GM23338 (cell line): ENCODE measurements at regions not wholly inside any gene's neighbourhood (a gene's known extent, or its start where the extent isn't known, plus 50 kb on each side); places are given as distances from the start of the nearest gene placed in this dataset.

Experiments used
- ATAC-seq: fragments of 200-7000 bp; cut with Tn5 transposase; 3 replicates; pipeline ENCODE4 v1.9.1; 2020
- DNase-seq: peaks from one replicate; pipeline ENCODE4 v3.0.0-alpha.2; 2015; ENCODE audit warnings: low spot score
- H2AFZ ChIP-seq: fragments of 200-600 bp; sonication (generic); 2 replicates; pipeline ENCODE4 v1.8.0; 2016; ENCODE audit warnings: antibody characterized with exemption, mild to moderate bottlenecking, moderate library complexity
- H3F3A ChIP-seq: fragments of 200-600 bp; sonication (generic); replicated peaks from 2 replicates; pipeline ENCODE4 v1.8.0; 2017; ENCODE audit warnings: antibody characterized with exemption, mixed run types, low read depth
- H3K27ac ChIP-seq: fragments of 200-600 bp; sonication (generic); 2 replicates; pipeline ENCODE4 v1.6.1; 2016; ENCODE audit warnings: low read depth
- H3K27me3 ChIP-seq: fragments of 200-600 bp; sonication (generic); 2 replicates; pipeline ENCODE4 v1.8.0; 2016; ENCODE audit warnings: mild to moderate bottlenecking, mixed run types, moderate library complexity; ENCODE audit not compliant: insufficient read depth
- H3K36me3 ChIP-seq: fragments of 200-600 bp; sonication (generic); 2 replicates; pipeline ENCODE4 v1.8.0; 2016; ENCODE audit warnings: mild to moderate bottlenecking; ENCODE audit not compliant: insufficient read depth
- H3K4me1 ChIP-seq: fragments of 200-600 bp; sonication (generic); 2 replicates; pipeline ENCODE4 v1.8.0; 2016; ENCODE audit warnings: mild to moderate bottlenecking, moderate library complexity; ENCODE audit not compliant: insufficient read depth
- H3K4me2 ChIP-seq: fragments of 200-600 bp; sonication (generic); 2 replicates; pipeline ENCODE4 v1.7.1; 2017; ENCODE audit warnings: mixed run types
- H3K4me3 ChIP-seq: fragments of 200-600 bp; sonication (generic); 2 replicates; pipeline ENCODE4 v1.6.1; 2016; ENCODE audit warnings: mixed run types
- H3K79me2 ChIP-seq: fragments of 200-600 bp; sonication (generic); replicated peaks from 2 replicates; pipeline ENCODE4 v1.8.0; 2017; ENCODE audit warnings: mild to moderate bottlenecking; ENCODE audit not compliant: insufficient read depth
- H3K9me2 ChIP-seq: fragments of 200-600 bp; sonication (generic); 2 replicates; pipeline ENCODE4 v1.8.0; 2017; ENCODE audit not compliant: insufficient read depth
- H4K20me1 ChIP-seq: fragments of 200-600 bp; sonication (generic); replicated peaks from 2 replicates; pipeline ENCODE4 v1.8.0; 2017; ENCODE audit warnings: mild to moderate bottlenecking; ENCODE audit not compliant: insufficient read depth
- H3K27ac Mint-ChIP-seq: 2 replicates; pipeline ENCODE4 v1.8.0; 2020; ENCODE audit warnings: inconsistent platforms, mild to moderate bottlenecking, moderate library complexity, mixed read lengths
- H3K27me3 Mint-ChIP-seq: 3 replicates; pipeline ENCODE4 v1.8.0; 2022; ENCODE audit warnings: low read depth, mild to moderate bottlenecking, moderate library complexity, mixed read lengths, inconsistent platforms; ENCODE audit not compliant: insufficient read depth, poor library complexity
- H3K36me3 Mint-ChIP-seq: 3 replicates; pipeline ENCODE4 v1.8.0; 2021; ENCODE audit warnings: low read depth, mild to moderate bottlenecking, inconsistent platforms, moderate library complexity, mixed read lengths
- H3K4me1 Mint-ChIP-seq: 3 replicates; pipeline ENCODE4 v1.8.0; 2020; ENCODE audit warnings: mild to moderate bottlenecking, inconsistent platforms, mixed read lengths
- H3K4me3 Mint-ChIP-seq: 3 replicates; pipeline ENCODE4 v1.8.0; 2021; ENCODE audit warnings: moderate library complexity, mild to moderate bottlenecking, inconsistent platforms, mixed read lengths
- H3K9me3 Mint-ChIP-seq: 3 replicates; pipeline ENCODE4 v1.8.0; 2020; ENCODE audit warnings: moderate library complexity, mild to moderate bottlenecking, inconsistent platforms, mixed read lengths
- EZH2 ChIP-seq: fragments of 200-600 bp; sonication (generic); IDR thresholded peaks from one replicate; pipeline ENCODE4 v1.8.0; 2017; ENCODE audit warnings: antibody characterized with exemption, mild to moderate bottlenecking, low read depth; ENCODE audit not compliant: unreplicated experiment
- EZH2phosphoT487 ChIP-seq: fragments of 200-600 bp; sonication (generic); IDR thresholded peaks from one replicate; pipeline ENCODE4 v1.8.1; 2018; ENCODE audit warnings: antibody characterized with exemption; ENCODE audit not compliant: unreplicated experiment
- STAT1 ChIP-seq: IDR thresholded peaks from one replicate; pipeline ENCODE4 v1.6.1; 2016; ENCODE audit warnings: antibody characterized with exemption; ENCODE audit not compliant: unreplicated experiment
- ZNF114 ChIP-seq: fragments of 250-450 bp; sonication (Bioruptor Pico); IDR thresholded peaks from 2 replicates; pipeline ENCODE4 v1.5.0; 2020; ENCODE audit warnings: mild to moderate bottlenecking, moderate library complexity
- ZNF331 ChIP-seq: fragments of 250-450 bp; sonication (Bioruptor Pico); IDR thresholded peaks from 2 replicates; pipeline ENCODE4 v1.5.0; 2020; ENCODE audit warnings: low read depth, mild to moderate bottlenecking, moderate library complexity
- TF ChIP-seq, protein P1 (sequence below): IDR thresholded peaks from one replicate; pipeline ENCODE4 v1.6.1; 2018; ENCODE audit warnings: antibody characterized with exemption; ENCODE audit not compliant: unreplicated experiment
- TF ChIP-seq, protein P2 (sequence below): IDR thresholded peaks from 2 replicates; pipeline ENCODE4 v1.6.1; 2016; ENCODE audit warnings: antibody characterized with exemption
- TF ChIP-seq, protein P3 (sequence below): fragments of 250-450 bp; sonication (Bioruptor Pico); IDR thresholded peaks from 2 replicates; pipeline ENCODE4 v1.5.0; 2020; ENCODE audit warnings: mild to moderate bottlenecking, moderate library complexity
- TF ChIP-seq, protein P4 (sequence below), 2 experiments: fragments of 200-600 bp in 1 of 2; sonication (generic) in 1 of 2; conservative IDR thresholded peaks; 2 replicates each; pipeline versions ENCODE4 v1.5.1 to v1.6.1; 2016 to 2017; ENCODE audit warnings: antibody characterized with exemption in 2 of 2, low read depth in 2 of 2, mild to moderate bottlenecking in 2 of 2, moderate library complexity in 1 of 2

DNA sequence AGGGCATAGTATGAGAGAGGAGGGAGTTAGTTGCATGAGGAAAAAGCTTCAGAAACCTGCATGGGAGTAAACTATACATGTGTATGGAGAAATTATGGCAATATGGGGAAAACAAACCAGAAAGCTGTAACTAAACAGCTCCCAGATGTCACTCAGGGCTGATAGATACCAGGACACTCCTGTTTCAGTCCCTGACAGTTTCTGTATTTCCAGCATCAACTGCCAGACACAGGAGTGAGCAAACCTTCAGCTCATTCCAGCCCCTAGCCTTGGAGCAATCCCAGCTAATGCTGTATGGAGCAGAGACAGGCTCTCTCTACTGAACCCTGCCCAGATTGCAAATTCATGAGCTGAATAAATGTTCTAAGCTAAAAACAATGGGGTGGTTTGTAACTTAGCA is 382.9 kb upstream of the MAGEB18 start (continued):
- TF ChIP-seq, protein P1, sequence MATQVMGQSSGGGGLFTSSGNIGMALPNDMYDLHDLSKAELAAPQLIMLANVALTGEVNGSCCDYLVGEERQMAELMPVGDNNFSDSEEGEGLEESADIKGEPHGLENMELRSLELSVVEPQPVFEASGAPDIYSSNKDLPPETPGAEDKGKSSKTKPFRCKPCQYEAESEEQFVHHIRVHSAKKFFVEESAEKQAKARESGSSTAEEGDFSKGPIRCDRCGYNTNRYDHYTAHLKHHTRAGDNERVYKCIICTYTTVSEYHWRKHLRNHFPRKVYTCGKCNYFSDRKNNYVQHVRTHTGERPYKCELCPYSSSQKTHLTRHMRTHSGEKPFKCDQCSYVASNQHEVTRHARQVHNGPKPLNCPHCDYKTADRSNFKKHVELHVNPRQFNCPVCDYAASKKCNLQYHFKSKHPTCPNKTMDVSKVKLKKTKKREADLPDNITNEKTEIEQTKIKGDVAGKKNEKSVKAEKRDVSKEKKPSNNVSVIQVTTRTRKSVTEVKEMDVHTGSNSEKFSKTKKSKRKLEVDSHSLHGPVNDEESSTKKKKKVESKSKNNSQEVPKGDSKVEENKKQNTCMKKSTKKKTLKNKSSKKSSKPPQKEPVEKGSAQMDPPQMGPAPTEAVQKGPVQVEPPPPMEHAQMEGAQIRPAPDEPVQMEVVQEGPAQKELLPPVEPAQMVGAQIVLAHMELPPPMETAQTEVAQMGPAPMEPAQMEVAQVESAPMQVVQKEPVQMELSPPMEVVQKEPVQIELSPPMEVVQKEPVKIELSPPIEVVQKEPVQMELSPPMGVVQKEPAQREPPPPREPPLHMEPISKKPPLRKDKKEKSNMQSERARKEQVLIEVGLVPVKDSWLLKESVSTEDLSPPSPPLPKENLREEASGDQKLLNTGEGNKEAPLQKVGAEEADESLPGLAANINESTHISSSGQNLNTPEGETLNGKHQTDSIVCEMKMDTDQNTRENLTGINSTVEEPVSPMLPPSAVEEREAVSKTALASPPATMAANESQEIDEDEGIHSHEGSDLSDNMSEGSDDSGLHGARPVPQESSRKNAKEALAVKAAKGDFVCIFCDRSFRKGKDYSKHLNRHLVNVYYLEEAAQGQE = no peak

DNA sequence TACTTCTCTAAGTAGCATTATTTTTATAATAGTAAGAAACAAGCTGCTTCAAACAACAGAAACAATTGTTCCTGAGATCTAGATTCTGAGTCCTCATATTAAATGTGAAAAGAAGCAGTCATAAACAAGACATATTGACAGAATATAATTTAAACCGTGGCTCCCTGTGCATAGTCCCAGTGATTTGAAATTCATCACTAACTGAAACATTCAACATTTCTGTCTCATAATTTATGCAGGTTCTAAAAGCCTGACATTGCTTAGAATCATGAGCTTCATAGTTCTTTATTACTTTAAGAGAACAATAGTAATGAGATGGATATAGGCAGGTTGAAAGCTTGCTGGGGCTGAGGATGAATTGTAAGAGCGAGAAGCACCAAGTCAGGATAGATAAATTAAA is 375.5 kb upstream of the MAGEB18 start:
- Histone ChIP-seq H3K36me3 (no peaks in the 10 kb centered on the region), H3K4me3 (no peak overlapping the region), H3K9me2 (no peaks in the 10 kb centered on the region), H4K20me1 (no peaks in the 10 kb centered on the region), H3K79me2 (no peaks in the 10 kb centered on the region), H3K27me3 (no peaks in the 10 kb centered on the region), H2AFZ (no peak overlapping the region), H3F3A (no peaks in the 10 kb centered on the region), H3K4me2 (no peak overlapping the region), H3K4me1 (no peaks in the 10 kb centered on the region), H3K27ac (no peak overlapping the region)
- DNase-seq (no peak), ATAC-seq (no peak)
- no peaks in the 10 kb centered on the region for H3K36me3 Mint-ChIP-seq
- H3K27me3 Mint-ChIP-seq = no peaks in the 10 kb centered on the region
- H3K4me1 Mint-ChIP-seq = no peaks in the 10 kb centered on the region
- no peaks in the 10 kb centered on the region for H3K9me3 Mint-ChIP-seq
- H3K27ac Mint-ChIP-seq = no peak overlapping the region
- H3K4me3 Mint-ChIP-seq = no peak overlapping the region
- TF ChIP-seq EZH2phosphoT487 = no peak
- TF ChIP-seq, protein P2, sequence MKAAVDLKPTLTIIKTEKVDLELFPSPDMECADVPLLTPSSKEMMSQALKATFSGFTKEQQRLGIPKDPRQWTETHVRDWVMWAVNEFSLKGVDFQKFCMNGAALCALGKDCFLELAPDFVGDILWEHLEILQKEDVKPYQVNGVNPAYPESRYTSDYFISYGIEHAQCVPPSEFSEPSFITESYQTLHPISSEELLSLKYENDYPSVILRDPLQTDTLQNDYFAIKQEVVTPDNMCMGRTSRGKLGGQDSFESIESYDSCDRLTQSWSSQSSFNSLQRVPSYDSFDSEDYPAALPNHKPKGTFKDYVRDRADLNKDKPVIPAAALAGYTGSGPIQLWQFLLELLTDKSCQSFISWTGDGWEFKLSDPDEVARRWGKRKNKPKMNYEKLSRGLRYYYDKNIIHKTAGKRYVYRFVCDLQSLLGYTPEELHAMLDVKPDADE = no peak
- TF ChIP-seq, protein P3, sequence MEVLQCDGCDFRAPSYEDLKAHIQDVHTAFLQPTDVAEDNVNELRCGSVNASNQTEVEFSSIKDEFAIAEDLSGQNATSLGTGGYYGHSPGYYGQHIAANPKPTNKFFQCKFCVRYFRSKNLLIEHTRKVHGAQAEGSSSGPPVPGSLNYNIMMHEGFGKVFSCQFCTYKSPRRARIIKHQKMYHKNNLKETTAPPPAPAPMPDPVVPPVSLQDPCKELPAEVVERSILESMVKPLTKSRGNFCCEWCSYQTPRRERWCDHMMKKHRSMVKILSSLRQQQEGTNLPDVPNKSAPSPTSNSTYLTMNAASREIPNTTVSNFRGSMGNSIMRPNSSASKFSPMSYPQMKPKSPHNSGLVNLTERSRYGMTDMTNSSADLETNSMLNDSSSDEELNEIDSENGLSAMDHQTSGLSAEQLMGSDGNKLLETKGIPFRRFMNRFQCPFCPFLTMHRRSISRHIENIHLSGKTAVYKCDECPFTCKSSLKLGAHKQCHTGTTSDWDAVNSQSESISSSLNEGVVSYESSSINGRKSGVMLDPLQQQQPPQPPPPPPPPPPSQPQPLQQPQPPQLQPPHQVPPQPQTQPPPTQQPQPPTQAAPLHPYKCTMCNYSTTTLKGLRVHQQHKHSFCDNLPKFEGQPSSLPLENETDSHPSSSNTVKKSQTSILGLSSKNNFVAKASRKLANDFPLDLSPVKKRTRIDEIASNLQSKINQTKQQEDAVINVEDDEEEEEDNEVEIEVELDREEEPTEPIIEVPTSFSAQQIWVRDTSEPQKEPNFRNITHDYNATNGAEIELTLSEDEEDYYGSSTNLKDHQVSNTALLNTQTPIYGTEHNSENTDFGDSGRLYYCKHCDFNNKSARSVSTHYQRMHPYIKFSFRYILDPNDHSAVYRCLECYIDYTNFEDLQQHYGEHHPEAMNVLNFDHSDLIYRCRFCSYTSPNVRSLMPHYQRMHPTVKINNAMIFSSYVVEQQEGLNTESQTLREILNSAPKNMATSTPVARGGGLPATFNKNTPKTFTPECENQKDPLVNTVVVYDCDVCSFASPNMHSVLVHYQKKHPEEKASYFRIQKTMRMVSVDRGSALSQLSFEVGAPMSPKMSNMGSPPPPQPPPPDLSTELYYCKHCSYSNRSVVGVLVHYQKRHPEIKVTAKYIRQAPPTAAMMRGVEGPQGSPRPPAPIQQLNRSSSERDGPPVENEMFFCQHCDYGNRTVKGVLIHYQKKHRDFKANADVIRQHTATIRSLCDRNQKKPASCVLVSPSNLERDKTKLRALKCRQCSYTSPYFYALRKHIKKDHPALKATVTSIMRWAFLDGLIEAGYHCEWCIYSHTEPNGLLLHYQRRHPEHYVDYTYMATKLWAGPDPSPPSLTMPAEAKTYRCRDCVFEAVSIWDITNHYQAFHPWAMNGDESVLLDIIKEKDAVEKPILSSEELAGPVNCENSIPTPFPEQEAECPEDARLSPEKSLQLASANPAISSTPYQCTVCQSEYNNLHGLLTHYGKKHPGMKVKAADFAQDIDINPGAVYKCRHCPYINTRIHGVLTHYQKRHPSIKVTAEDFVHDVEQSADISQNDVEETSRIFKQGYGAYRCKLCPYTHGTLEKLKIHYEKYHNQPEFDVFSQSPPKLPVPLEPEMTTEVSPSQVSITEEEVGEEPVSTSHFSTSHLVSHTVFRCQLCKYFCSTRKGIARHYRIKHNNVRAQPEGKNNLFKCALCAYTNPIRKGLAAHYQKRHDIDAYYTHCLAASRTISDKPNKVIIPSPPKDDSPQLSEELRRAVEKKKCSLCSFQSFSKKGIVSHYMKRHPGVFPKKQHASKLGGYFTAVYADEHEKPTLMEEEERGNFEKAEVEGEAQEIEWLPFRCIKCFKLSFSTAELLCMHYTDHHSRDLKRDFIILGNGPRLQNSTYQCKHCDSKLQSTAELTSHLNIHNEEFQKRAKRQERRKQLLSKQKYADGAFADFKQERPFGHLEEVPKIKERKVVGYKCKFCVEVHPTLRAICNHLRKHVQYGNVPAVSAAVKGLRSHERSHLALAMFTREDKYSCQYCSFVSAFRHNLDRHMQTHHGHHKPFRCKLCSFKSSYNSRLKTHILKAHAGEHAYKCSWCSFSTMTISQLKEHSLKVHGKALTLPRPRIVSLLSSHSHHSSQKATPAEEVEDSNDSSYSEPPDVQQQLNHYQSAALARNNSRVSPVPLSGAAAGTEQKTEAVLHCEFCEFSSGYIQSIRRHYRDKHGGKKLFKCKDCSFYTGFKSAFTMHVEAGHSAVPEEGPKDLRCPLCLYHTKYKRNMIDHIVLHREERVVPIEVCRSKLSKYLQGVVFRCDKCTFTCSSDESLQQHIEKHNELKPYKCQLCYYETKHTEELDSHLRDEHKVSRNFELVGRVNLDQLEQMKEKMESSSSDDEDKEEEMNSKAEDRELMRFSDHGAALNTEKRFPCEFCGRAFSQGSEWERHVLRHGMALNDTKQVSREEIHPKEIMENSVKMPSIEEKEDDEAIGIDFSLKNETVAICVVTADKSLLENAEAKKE (CRISPR knock-in tag) = no peak
- TF ChIP-seq ZNF331 (CRISPR knock-in tag) = no peak
- TF ChIP-seq EZH2 = no peak
- no peak for TF ChIP-seq STAT1
- no peak for TF ChIP-seq ZNF114 (CRISPR knock-in tag)
- TF ChIP-seq, protein P1 = no peak
- TF ChIP-seq, protein P4, sequence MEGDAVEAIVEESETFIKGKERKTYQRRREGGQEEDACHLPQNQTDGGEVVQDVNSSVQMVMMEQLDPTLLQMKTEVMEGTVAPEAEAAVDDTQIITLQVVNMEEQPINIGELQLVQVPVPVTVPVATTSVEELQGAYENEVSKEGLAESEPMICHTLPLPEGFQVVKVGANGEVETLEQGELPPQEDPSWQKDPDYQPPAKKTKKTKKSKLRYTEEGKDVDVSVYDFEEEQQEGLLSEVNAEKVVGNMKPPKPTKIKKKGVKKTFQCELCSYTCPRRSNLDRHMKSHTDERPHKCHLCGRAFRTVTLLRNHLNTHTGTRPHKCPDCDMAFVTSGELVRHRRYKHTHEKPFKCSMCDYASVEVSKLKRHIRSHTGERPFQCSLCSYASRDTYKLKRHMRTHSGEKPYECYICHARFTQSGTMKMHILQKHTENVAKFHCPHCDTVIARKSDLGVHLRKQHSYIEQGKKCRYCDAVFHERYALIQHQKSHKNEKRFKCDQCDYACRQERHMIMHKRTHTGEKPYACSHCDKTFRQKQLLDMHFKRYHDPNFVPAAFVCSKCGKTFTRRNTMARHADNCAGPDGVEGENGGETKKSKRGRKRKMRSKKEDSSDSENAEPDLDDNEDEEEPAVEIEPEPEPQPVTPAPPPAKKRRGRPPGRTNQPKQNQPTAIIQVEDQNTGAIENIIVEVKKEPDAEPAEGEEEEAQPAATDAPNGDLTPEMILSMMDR (conservative IDR thresholded peaks at IDR 0.05; ENCODE audit: low read depth in 2 of 2) = no peak
